A673 (cell line): ENCODE measurements at regions not wholly inside any gene's neighbourhood (a gene's known extent, or its start where the extent isn't known, plus 50 kb on each side); places are given as distances from the start of the nearest gene placed in this dataset.
"Not testable (repeated sequence)": the region's sequence is repeated elsewhere in the genome, so short reads cannot be mapped to it uniquely, and the experiment has no call there.

Experiments
- BruUV-seq: library from RNA; stranded (reverse); fragments of 400-500 nt; replicated peaks from 2 replicates; lab custom pipeline; 2021; lab: Mats Ljungman, UMichigan
- CTCF ChIA-PET: fragments of 300-600 bp; sonication (Branson Sonifier 250); formaldehyde crosslinking; loops from one replicate; lab custom pipeline; 2022; ENCODE audit warnings: antibody characterized with exemption; lab: Charles Lee
- POLR2A ChIA-PET: fragments of 300-600 bp; sonication (Branson Sonifier 250); formaldehyde crosslinking; loops from one replicate; lab custom pipeline; 2022; ENCODE audit warnings: antibody characterized with exemption; ENCODE audit not compliant: low non-redundant PET; lab: Charles Lee
- DNase-seq: peaks from one replicate; pipeline ENCODE4 v3.0.0-alpha.2; 2015; ENCODE audit warnings: low spot score
- H3K27ac ChIP-seq: fragments of 200-600 bp; sonication (generic); 2 replicates; pipeline ENCODE4 v1.5.1; 2016; ENCODE audit warnings: mixed run types, low read depth, mild to moderate bottlenecking, mixed read lengths, antibody characterized with exemption, low read length; ENCODE audit not compliant: poor library complexity, severe bottlenecking
- H3K27me3 ChIP-seq: fragments of 200-600 bp; sonication (generic); replicated peaks from 2 replicates; pipeline ENCODE4 v1.6.1; 2017; ENCODE audit warnings: mixed run types, low read depth, mild to moderate bottlenecking, mixed read lengths, antibody characterized with exemption, low read length; ENCODE audit not compliant: insufficient read depth, poor library complexity
- H3K36me3 ChIP-seq: fragments of 200-600 bp; sonication (generic); 2 replicates; pipeline ENCODE4 v1.6.1; 2016; ENCODE audit warnings: mixed run types, mild to moderate bottlenecking, mixed read lengths, antibody characterized with exemption, low read length; ENCODE audit not compliant: insufficient read depth, poor library complexity, severe bottlenecking
- H3K4me1 ChIP-seq: fragments of 200-600 bp; sonication (generic); 2 replicates; pipeline ENCODE4 v1.6.1; 2017; ENCODE audit warnings: mixed run types, mild to moderate bottlenecking, mixed read lengths, antibody characterized with exemption, low read length; ENCODE audit not compliant: insufficient read depth, poor library complexity, severe bottlenecking
- H3K4me3 ChIP-seq: fragments of 200-600 bp; sonication (generic); 2 replicates; pipeline ENCODE4 v1.5.1; 2016; ENCODE audit warnings: low read depth, mixed run types, mild to moderate bottlenecking, mixed read lengths, low read length; ENCODE audit not compliant: poor library complexity, severe bottlenecking
- H3K9me3 ChIP-seq: fragments of 200-600 bp; sonication (generic); 2 replicates; pipeline ENCODE4 v1.6.1; 2016; ENCODE audit warnings: mixed run types, low read depth, mild to moderate bottlenecking, mixed read lengths, antibody characterized with exemption, low read length; ENCODE audit not compliant: poor library complexity, severe bottlenecking
- EZH2 ChIP-seq: fragments of 200-600 bp; sonication (generic); IDR thresholded peaks from 2 replicates; pipeline ENCODE4 v1.6.1; 2017; ENCODE audit warnings: borderline replicate concordance, low read depth, mild to moderate bottlenecking, mixed read lengths, antibody characterized with exemption, low read length; ENCODE audit not compliant: poor library complexity, severe bottlenecking
- intact Hi-C: fragments of 100-400 bp; cut with micrococcal nuclease; formaldehyde crosslinking; loops from one replicate; pipeline ENCODE4 v1.10.0; 2022; ENCODE audit not compliant: unreplicated experiment
- TF ChIP-seq, protein P1 (sequence below): fragments of 300-800, 200-600 bp; sonication (generic); conservative IDR thresholded peaks from 2 replicates; pipeline ENCODE4 v1.5.1; 2017; ENCODE audit warnings: low read depth, mild to moderate bottlenecking, antibody characterized with exemption, low read length, moderate library complexity, mixed read lengths

DNA sequence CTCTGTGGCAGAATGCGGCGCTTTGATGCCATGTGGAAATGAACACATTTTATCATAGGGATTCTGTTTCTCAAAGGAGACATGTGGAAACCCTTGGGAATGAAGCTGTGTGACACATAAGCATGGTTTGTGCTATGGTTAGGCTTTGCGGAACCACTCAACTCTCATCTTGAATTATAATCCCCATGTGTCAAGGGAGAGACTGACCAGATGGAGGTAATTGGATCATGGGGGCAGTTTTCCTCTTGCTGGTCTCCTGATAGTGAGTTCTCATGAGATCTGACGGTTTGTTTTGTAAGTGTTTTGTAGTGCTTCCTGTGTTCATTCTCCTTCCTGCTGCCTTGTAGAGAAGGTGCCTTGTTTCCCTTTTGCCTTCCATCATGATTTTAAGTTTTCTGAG lies 1109.2 kb upstream of the ALCAM start:
- TF ChIP-seq EZH2: no peak
- TF ChIP-seq, protein P1, sequence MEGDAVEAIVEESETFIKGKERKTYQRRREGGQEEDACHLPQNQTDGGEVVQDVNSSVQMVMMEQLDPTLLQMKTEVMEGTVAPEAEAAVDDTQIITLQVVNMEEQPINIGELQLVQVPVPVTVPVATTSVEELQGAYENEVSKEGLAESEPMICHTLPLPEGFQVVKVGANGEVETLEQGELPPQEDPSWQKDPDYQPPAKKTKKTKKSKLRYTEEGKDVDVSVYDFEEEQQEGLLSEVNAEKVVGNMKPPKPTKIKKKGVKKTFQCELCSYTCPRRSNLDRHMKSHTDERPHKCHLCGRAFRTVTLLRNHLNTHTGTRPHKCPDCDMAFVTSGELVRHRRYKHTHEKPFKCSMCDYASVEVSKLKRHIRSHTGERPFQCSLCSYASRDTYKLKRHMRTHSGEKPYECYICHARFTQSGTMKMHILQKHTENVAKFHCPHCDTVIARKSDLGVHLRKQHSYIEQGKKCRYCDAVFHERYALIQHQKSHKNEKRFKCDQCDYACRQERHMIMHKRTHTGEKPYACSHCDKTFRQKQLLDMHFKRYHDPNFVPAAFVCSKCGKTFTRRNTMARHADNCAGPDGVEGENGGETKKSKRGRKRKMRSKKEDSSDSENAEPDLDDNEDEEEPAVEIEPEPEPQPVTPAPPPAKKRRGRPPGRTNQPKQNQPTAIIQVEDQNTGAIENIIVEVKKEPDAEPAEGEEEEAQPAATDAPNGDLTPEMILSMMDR: no peak
- Histone ChIP-seq H3K4me3 (no peak overlapping the region), H3K9me3 (no peaks in the 10 kb centered on the region), H3K36me3 (no peaks in the 10 kb centered on the region), H3K27ac (no peak overlapping the region), H3K4me1 (no peaks in the 10 kb centered on the region), H3K27me3 (no peaks in the 10 kb centered on the region)
- DNase-seq: no peak
- CTCF ChIA-PET: no interaction called here
- POLR2A ChIA-PET: no interaction called here
- no TSS peak for BruUV-seq
- intact Hi-C loops: no loop called here

DNA sequence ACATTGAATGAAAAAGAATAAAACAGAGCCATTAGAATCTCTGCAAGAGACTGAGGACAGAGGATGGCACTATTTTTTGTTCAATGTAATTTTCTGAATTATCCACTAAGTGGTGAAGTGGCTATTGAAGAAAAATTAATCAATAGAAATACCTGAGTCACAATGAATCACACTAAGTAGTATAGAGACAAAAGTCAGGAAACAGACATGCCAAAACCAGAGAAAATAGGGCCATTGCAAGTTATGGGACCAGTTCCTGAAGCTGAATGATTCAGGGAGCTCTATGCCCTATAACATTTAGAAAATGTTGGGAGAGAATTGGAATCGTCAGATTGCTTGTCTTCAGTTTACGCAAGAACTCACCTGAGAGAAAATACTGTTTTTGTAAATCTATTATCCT lies 1103.2 kb upstream of the ALCAM start:
- CTCF ChIA-PET: no interaction called here

DNA sequence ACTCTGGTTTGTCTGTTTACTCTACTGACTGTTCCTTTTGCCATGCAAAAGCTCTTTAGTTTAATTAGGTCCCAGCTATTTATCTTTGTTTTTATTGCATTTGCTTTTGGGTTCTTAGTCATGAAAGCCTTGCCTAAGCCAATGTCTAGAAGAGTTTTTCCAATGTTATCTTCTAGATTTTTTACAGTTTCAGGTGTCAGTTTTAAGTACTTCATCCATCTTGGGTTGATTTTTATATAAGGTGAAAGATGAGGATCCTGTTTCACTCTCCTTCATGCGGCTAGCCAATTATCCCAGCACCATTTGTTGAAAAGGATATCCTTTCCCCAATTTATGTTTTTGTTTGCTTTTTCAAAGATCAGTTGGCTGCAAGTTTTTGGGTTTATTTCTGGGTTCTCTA lies 1100.5 kb upstream of the ALCAM start:
- POLR2A ChIA-PET, BruUV-seq, CTCF ChIA-PET, DNase-seq, H3K27ac ChIP-seq, H3K36me3 ChIP-seq, H3K4me3 ChIP-seq, H3K4me1 ChIP-seq, H3K27me3 ChIP-seq, intact Hi-C loops, H3K9me3 ChIP-seq: not testable (repeated sequence)

More for the DNA sequence above, 1103.2 kb upstream of the ALCAM start:
- H3K4me3 ChIP-seq: no peak overlapping the region
- no peaks in the 10 kb centered on the region for H3K27me3 ChIP-seq
- H3K27ac ChIP-seq: no peak overlapping the region
- POLR2A ChIA-PET: no interaction called here
- no peak for DNase-seq
- intact Hi-C loops: no loop called here
- BruUV-seq: no TSS peak
- no peak for TF ChIP-seq EZH2
- H3K4me1 ChIP-seq: no peaks in the 10 kb centered on the region
- H3K9me3 ChIP-seq: no peaks in the 10 kb centered on the region
- H3K36me3 ChIP-seq: no peaks in the 10 kb centered on the region

DNA sequence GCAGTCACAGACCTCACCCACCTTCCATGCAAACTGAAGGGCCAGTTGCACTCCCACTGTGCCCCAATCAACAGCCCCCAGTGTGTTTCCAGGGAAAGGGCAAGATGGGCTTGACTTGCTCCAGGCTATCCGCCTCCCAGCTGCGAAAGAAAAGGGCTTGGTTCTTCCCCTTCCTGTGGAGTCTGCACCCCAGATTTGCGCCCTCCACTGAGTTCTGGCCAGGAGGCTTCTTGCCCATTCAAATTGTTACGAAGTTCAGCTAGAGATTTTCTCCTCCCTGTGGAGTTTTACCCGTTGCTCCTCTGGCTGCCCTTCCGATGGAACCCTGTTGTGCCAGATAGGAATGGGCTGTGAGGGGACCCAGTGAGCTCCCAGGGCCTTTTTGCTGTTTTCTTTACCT lies 1096.9 kb upstream of the ALCAM start:
- ChIA-PET CTCF (no interaction called here), POLR2A (no interaction called here)
- Histone ChIP-seq H3K4me3 (no peak overlapping the region), H3K36me3 (no peaks in the 10 kb centered on the region), H3K9me3 (peaks cover 3% of the 10 kb centered on the region), H3K27ac (no peak overlapping the region), H3K27me3 (no peaks in the 10 kb centered on the region), H3K4me1 (no peaks in the 10 kb centered on the region)
- TF ChIP-seq EZH2: no peak
- TF ChIP-seq, protein P1: no peak
- intact Hi-C loops: loop anchor here (5.0 kb wide), 2 partner anchors 1098 to 1248 kb away; partner anchors contain the start of gene ALCAM
- no TSS peak for BruUV-seq
- no peak for DNase-seq
